C4-2B (cell line): ENCODE measurements at regions not wholly inside any gene's neighbourhood (a gene's known extent, or its start where the extent isn't known, plus 50 kb on each side); places are given as distances from the start of the nearest gene placed in this dataset.

Experiments
- CTCF ChIP-seq: fragments of 450-650 bp; conservative IDR thresholded peaks from 2 replicates; pipeline ENCODE4 v1.5.1; 2017; ENCODE audit warnings: mild to moderate bottlenecking
- ZFX ChIP-seq: fragments of 450-650 bp; IDR thresholded peaks from 2 replicates; pipeline ENCODE4 v1.6.1; 2017

GRCh38 chr4:17397611-17398010 is 114.3 kb downstream of the QDPR start:
- TF ChIP-seq ZFX (no peak), CTCF (no peak)
